H9 (cell line): ENCODE measurements at regions not wholly inside any gene's neighbourhood (a gene's known extent, or its start where the extent isn't known, plus 50 kb on each side); places are given as distances from the start of the nearest gene placed in this dataset.

ENCODE experiments used
- DNase-seq: peaks from one replicate; pipeline ENCODE4 v3.0.0-alpha.2; 2017
- H2AFZ ChIP-seq: one replicate; pipeline ENCODE4 v1.6.1; 2013; ENCODE audit warnings: mild to moderate bottlenecking, low read length, control low read depth, moderate library complexity
- H2AK5ac ChIP-seq: 2 replicates; pipeline ENCODE4 v1.6.1; 2013; ENCODE audit warnings: low read length, control low read depth, mixed read lengths; ENCODE audit not compliant: insufficient read length
- H2BK120ac ChIP-seq: one replicate; pipeline ENCODE4 v1.6.1; 2013; ENCODE audit warnings: low read depth, mild to moderate bottlenecking, low read length, control low read depth, inconsistent platforms; ENCODE audit not compliant: poor library complexity, severe bottlenecking
- H2BK12ac ChIP-seq: 2 replicates; pipeline ENCODE4 v1.6.1; 2013; ENCODE audit warnings: low read length, control low read depth, mixed read lengths, low read depth; ENCODE audit not compliant: insufficient read length
- H2BK15ac ChIP-seq: 2 replicates; pipeline ENCODE4 v1.6.1; 2013; ENCODE audit warnings: low read depth, low read length, control low read depth
- H2BK20ac ChIP-seq: one replicate; pipeline ENCODE4 v1.6.1; 2013; ENCODE audit warnings: low read depth, mild to moderate bottlenecking, low read length, control low read depth, inconsistent platforms; ENCODE audit not compliant: poor library complexity, severe bottlenecking
- H2BK5ac ChIP-seq: 2 replicates; pipeline ENCODE4 v1.6.1; 2013; ENCODE audit warnings: low read length, control low read depth, mixed read lengths; ENCODE audit not compliant: insufficient read length
- H3K14ac ChIP-seq: 2 replicates; pipeline ENCODE4 v1.6.1; 2013; ENCODE audit warnings: low read length, control low read depth; ENCODE audit not compliant: insufficient read depth
- H3K18ac ChIP-seq: 2 replicates; pipeline ENCODE4 v1.6.1; 2013; ENCODE audit warnings: low read depth, mild to moderate bottlenecking, mixed read lengths, low read length, control low read depth; ENCODE audit not compliant: insufficient read length
- H3K23ac ChIP-seq: 2 replicates; pipeline ENCODE4 v1.6.1; 2013; ENCODE audit warnings: low read length, control low read depth, mixed read lengths, low read depth; ENCODE audit not compliant: insufficient read length
- H3K23me2 ChIP-seq: 2 replicates; pipeline ENCODE4 v1.6.1; 2013; ENCODE audit warnings: low read depth, mild to moderate bottlenecking, mixed read lengths, low read length, control low read depth; ENCODE audit not compliant: insufficient read length, poor library complexity, severe bottlenecking
- H3K27ac ChIP-seq: 2 replicates; pipeline ENCODE4 v1.5.1; 2013; ENCODE audit warnings: low read length, control low read depth, mixed read lengths, low read depth; ENCODE audit not compliant: insufficient read length
- H3K27me3 ChIP-seq: 2 replicates; pipeline ENCODE4 v1.6.1; 2013; ENCODE audit warnings: low read length, control low read depth, inconsistent platforms; ENCODE audit not compliant: insufficient read depth
- H3K4ac ChIP-seq: 2 replicates; pipeline ENCODE4 v1.6.1; 2013; ENCODE audit warnings: low read depth, mild to moderate bottlenecking, control low read depth, inconsistent platforms, low read length, moderate library complexity
- H3K4me1 ChIP-seq: 2 replicates; pipeline ENCODE4 v1.6.1; 2013; ENCODE audit warnings: low read length, control low read depth, inconsistent platforms; ENCODE audit not compliant: insufficient read depth
- H3K4me2 ChIP-seq: 2 replicates; pipeline ENCODE4 v1.6.1; 2013; ENCODE audit warnings: low read length, control low read depth, mixed read lengths; ENCODE audit not compliant: insufficient read length, insufficient read depth
- H3K56ac ChIP-seq: 2 replicates; pipeline ENCODE4 v1.6.1; 2013; ENCODE audit warnings: low read depth, mild to moderate bottlenecking, mixed read lengths, low read length, control low read depth; ENCODE audit not compliant: insufficient read length
- H3K79me1 ChIP-seq: 2 replicates; pipeline ENCODE4 v1.6.1; 2013; ENCODE audit warnings: low read depth, mild to moderate bottlenecking, moderate library complexity, low read length, control low read depth, inconsistent platforms; ENCODE audit not compliant: insufficient read depth, poor library complexity, severe bottlenecking
- H3K79me2 ChIP-seq: 2 replicates; pipeline ENCODE4 v1.6.1; 2013; ENCODE audit warnings: low read length, control low read depth, inconsistent platforms; ENCODE audit not compliant: insufficient read depth
- H3K9ac ChIP-seq: 2 replicates; pipeline ENCODE4 v1.6.1; 2013; ENCODE audit warnings: low read length, control low read depth, mixed read lengths; ENCODE audit not compliant: insufficient read length; ENCODE audit errors: extremely low read depth
- H3K9me3 ChIP-seq: one replicate; pipeline ENCODE4 v1.6.1; 2013; ENCODE audit warnings: low read depth, low read length, inconsistent platforms; ENCODE audit not compliant: control insufficient read depth
- H3T11ph ChIP-seq: one replicate; pipeline ENCODE4 v1.6.1; 2013; ENCODE audit warnings: mild to moderate bottlenecking, low read length, control low read depth, inconsistent platforms
- H4K20me1 ChIP-seq: one replicate; pipeline ENCODE4 v1.6.1; 2013; ENCODE audit not compliant: control insufficient read depth, insufficient read length, insufficient read depth
- H4K5ac ChIP-seq: 2 replicates; pipeline ENCODE4 v1.6.1; 2013; ENCODE audit warnings: low read depth, mild to moderate bottlenecking, mixed read lengths, low read length, control low read depth; ENCODE audit not compliant: insufficient read length
- H4K8ac ChIP-seq: replicated peaks from 2 replicates; pipeline ENCODE4 v1.6.1; 2013; ENCODE audit warnings: low read length, control low read depth, mixed read lengths, low read depth; ENCODE audit not compliant: insufficient read length
- H4K91ac ChIP-seq: 2 replicates; pipeline ENCODE4 v1.6.1; 2013; ENCODE audit warnings: low read depth, mild to moderate bottlenecking, moderate library complexity, mixed read lengths, low read length, control low read depth; ENCODE audit not compliant: insufficient read length
- H3K27ac Mint-ChIP-seq, 3 experiments: 2 replicates in 2 of 3; 3 replicates in 1 of 3; pipeline ENCODE4 v1.8.0; 2020 to 2021; ENCODE audit warnings: mixed read lengths in 3 of 3, mild to moderate bottlenecking in 1 of 3, moderate library complexity in 1 of 3
- H3K27me3 Mint-ChIP-seq: 2 replicates; pipeline ENCODE4 v1.8.0; 2021; ENCODE audit warnings: low read depth, mild to moderate bottlenecking, moderate library complexity, mixed read lengths
- H3K36me3 Mint-ChIP-seq, 3 experiments: 2 replicates in 2 of 3; 3 replicates in 1 of 3; pipeline ENCODE4 v1.8.0; 2020 to 2021; ENCODE audit warnings: low read depth in 3 of 3, mixed read lengths in 3 of 3; ENCODE audit not compliant: insufficient read depth in 1 of 3
- H3K4me1 Mint-ChIP-seq, 2 experiments: 2 replicates each; pipeline ENCODE4 v1.8.0; 2020; ENCODE audit warnings: mixed read lengths in 2 of 2
- H3K4me3 Mint-ChIP-seq, 2 experiments: 2 replicates in 1 of 2; 3 replicates in 1 of 2; pipeline ENCODE4 v1.8.0; 2020 to 2021; ENCODE audit warnings: mild to moderate bottlenecking in 2 of 2, mixed read lengths in 2 of 2, moderate library complexity in 1 of 2
- H3K9me3 Mint-ChIP-seq, 2 experiments: 2 replicates in 1 of 2; 3 replicates in 1 of 2; pipeline ENCODE4 v1.8.0; 2020; ENCODE audit warnings: mild to moderate bottlenecking in 2 of 2, mixed read lengths in 2 of 2, moderate library complexity in 1 of 2
- WGBS: extraction: QIAGEN DNeasy Blood & Tissue Kit; methylation state at CpG from one replicate; pipeline ENCODE4 v1.1.7; 2013; ENCODE audit warnings: missing lambda C conversion rate, low lambda C conversion rate, mixed read lengths; ENCODE audit not compliant: insufficient read length; ENCODE audit errors: extremely low coverage; 5-methylcytosine and 5-hydroxymethylcytosine counted together
- TF ChIP-seq, protein P1 (sequence below): fragments of 200-600 bp; sonication (generic); conservative IDR thresholded peaks from 3 replicates; pipeline ENCODE4 v1.8.0; 2021; ENCODE audit warnings: antibody characterized with exemption, mild to moderate bottlenecking

DNA sequence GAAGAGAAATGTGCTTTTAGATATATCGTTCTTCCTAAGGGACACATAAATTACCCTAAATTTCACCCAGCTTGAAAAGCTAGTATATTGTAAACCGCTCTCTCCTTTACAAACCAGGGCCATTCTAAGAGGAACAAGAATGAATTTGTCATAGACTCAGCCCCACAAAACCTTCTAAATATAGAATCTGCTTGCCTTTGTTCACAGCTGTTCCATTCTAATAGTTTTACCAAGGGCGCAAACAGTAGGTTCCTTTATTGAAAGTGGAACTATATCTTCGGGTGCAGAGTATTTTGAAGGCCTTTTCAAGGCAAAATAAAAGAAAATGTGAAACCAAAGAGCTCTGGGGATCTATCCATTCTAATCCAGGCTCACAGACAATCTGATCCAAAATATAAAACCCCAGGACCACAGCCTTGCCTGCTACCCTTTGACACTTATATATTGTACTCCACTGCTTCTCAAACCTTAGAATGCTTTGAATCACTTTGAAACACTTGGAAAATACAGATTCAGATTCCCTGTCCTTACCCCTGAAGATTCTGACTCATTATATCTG, 316.8 kb downstream of the PAX3 start:
- Histone ChIP-seq H2BK15ac (no peak overlapping the region), H2AFZ (no peak overlapping the region), H2BK5ac (no peak overlapping the region), H4K20me1 (no peaks in the 10 kb centered on the region), H3K27ac (no peak overlapping the region), H4K8ac (no peak overlapping the region), H3K27me3 (no peaks in the 10 kb centered on the region), H3K56ac (no peak overlapping the region), H3K18ac (no peak overlapping the region), H3K9me3 (no peaks in the 10 kb centered on the region), H4K91ac (no peak overlapping the region), H3K79me1 (no peaks in the 10 kb centered on the region), H3K4ac (no peak overlapping the region), H3K79me2 (no peaks in the 10 kb centered on the region), H3K9ac (no peak overlapping the region), H3K23ac (no peak overlapping the region), H2AK5ac (no peak overlapping the region), H2BK120ac (no peak overlapping the region), H3K23me2 (no peaks in the 10 kb centered on the region), H3K4me1 (no peaks in the 10 kb centered on the region), H3K4me2 (no peak overlapping the region), H2BK12ac (no peak overlapping the region), H3K14ac (no peak overlapping the region), H4K5ac (no peak overlapping the region), H2BK20ac (no peak overlapping the region), H3T11ph (no peak overlapping the region)
- H3K36me3 Mint-ChIP-seq: peaks cover 0 to 7% (median 0%) of the 10 kb centered on the region in 3 experiments; a peak in 2 of 7 replicates
- H3K27me3 Mint-ChIP-seq: no peaks in the 10 kb centered on the region
- H3K4me1 Mint-ChIP-seq: peaks cover 14 to 25% of the 10 kb centered on the region in 2 experiments
- TF ChIP-seq, protein P1, sequence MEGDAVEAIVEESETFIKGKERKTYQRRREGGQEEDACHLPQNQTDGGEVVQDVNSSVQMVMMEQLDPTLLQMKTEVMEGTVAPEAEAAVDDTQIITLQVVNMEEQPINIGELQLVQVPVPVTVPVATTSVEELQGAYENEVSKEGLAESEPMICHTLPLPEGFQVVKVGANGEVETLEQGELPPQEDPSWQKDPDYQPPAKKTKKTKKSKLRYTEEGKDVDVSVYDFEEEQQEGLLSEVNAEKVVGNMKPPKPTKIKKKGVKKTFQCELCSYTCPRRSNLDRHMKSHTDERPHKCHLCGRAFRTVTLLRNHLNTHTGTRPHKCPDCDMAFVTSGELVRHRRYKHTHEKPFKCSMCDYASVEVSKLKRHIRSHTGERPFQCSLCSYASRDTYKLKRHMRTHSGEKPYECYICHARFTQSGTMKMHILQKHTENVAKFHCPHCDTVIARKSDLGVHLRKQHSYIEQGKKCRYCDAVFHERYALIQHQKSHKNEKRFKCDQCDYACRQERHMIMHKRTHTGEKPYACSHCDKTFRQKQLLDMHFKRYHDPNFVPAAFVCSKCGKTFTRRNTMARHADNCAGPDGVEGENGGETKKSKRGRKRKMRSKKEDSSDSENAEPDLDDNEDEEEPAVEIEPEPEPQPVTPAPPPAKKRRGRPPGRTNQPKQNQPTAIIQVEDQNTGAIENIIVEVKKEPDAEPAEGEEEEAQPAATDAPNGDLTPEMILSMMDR: no peak
- no peak overlapping the region for H3K27ac Mint-ChIP-seq
- no peak for DNase-seq
- no CpG with 5 or more reads among the region's 4 CpGs for WGBS
- no peaks in the 10 kb centered on the region; a peak in 1 of 5 replicates for H3K9me3 Mint-ChIP-seq
- H3K4me3 Mint-ChIP-seq: no peak overlapping the region
